Esophagus muscularis mucosa (tissue), 3 donors: ENCODE measurements at regions not wholly inside any gene's neighbourhood (a gene's known extent, or its start where the extent isn't known, plus 50 kb on each side); places are given as distances from the start of the nearest gene placed in this dataset.

Experiments
- CTCF ChIP-seq, 3 experiments: fragments of 200-600 bp in 2 of 3; fragments of 450-650 bp in 1 of 3; sonication (generic) in 2 of 3; IDR thresholded peaks; one replicate each; pipeline ENCODE4 v1.5.1; 2017 to 2019; ENCODE audit warnings: antibody characterized with exemption in 3 of 3, mild to moderate bottlenecking in 2 of 3, moderate library complexity in 1 of 3
- POLR2A ChIP-seq: fragments of 450-650 bp; IDR thresholded peaks from one replicate; pipeline ENCODE4 v1.6.1; 2017; ENCODE audit warnings: antibody characterized with exemption, moderate library complexity, mild to moderate bottlenecking, low read depth
- POLR2AphosphoS5 ChIP-seq, 2 donors: sonication (generic); formaldehyde crosslinking; IDR thresholded peaks; one replicate each; pipeline ENCODE4 v1.6.1; 2017; ENCODE audit warnings: antibody characterized with exemption in 2 of 2

DNA sequence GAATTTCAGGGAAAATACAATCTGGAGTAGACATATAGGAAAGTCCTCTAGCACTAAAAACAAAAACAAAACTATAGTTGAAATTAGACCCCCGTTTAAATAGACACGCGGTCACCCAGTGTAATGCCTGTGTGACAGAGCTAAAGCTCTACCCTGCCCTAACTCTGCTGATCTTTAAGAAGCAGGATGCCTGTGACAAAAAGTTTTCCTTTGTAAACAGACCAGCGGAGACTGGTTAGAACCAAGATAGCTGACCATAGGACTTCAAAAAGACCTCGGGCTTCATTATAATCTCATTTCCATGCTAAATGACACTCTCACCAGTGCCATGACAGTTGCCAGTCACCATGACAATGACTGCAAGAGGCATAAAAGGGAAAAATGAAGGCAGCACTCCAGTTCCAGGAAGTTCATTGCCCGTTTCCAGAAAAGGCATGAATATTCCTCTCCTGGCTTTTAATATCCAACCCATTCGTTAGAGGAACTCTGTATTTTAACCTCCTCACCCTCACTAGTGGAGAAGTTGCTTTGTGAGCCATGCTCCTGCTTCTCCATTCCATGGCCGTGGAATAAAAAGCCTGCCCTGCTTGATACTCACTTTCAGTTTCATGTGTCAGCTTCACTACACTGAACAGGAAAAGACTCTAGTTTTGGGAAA lies 157.2 kb upstream of the COPS8 start:
- TF ChIP-seq POLR2A (no peak), CTCF (IDR thresholded peaks at IDR 0.05) (no peak), POLR2AphosphoS5 (IDR thresholded peaks at IDR 0.05) (no peak)
